OCI-LY1 (cell line): ENCODE measurements at regions not wholly inside any gene's neighbourhood (a gene's known extent, or its start where the extent isn't known, plus 50 kb on each side); places are given as distances from the start of the nearest gene placed in this dataset.

Experiments
- H2AFZ ChIP-seq: fragments of 200-600 bp; sonication (generic), shearing (Covaris generic); 2 replicates; pipeline ENCODE4 v1.6.0; 2014; ENCODE audit warnings: antibody characterized with exemption, mild to moderate bottlenecking, low read length
- H3F3A ChIP-seq: fragments of 200-600 bp; sonication (generic), shearing (Covaris generic); 2 replicates; pipeline ENCODE4 v1.6.0; 2014; ENCODE audit warnings: mild to moderate bottlenecking, antibody characterized with exemption, low read length, moderate library complexity; ENCODE audit not compliant: insufficient read depth
- H3K27ac ChIP-seq: fragments of 200-600 bp; sonication (generic); 2 replicates; pipeline ENCODE4 v1.5.1; 2014; ENCODE audit warnings: low read length, mixed run types, mild to moderate bottlenecking, low read depth; ENCODE audit not compliant: poor library complexity, severe bottlenecking
- H3K27me3 ChIP-seq: fragments of 200-600 bp; sonication (generic); 2 replicates; pipeline ENCODE4 v1.6.0; 2014; ENCODE audit warnings: antibody characterized with exemption, mild to moderate bottlenecking, low read length, moderate library complexity; ENCODE audit not compliant: insufficient read depth
- H3K36me3 ChIP-seq: fragments of 200-600 bp; sonication (generic); 2 replicates; pipeline ENCODE4 v1.6.1; 2014; ENCODE audit warnings: mild to moderate bottlenecking, antibody characterized with exemption, low read length, moderate library complexity, mixed read lengths; ENCODE audit not compliant: insufficient read depth
- H3K4me1 ChIP-seq: fragments of 200-600 bp; sonication (generic); 2 replicates; pipeline ENCODE4 v1.5.1; 2014; ENCODE audit warnings: mild to moderate bottlenecking, low read length, moderate library complexity; ENCODE audit not compliant: insufficient read depth, severe bottlenecking
- H3K4me2 ChIP-seq: fragments of 200-600 bp; sonication (generic), shearing (Covaris generic); 2 replicates; pipeline ENCODE4 v1.6.1; 2014; ENCODE audit warnings: low read length
- H3K4me3 ChIP-seq: fragments of 200-600 bp; sonication (generic); 2 replicates; pipeline ENCODE4 v1.5.1; 2014; ENCODE audit warnings: low read length, low read depth, mild to moderate bottlenecking, mixed read lengths; ENCODE audit not compliant: poor library complexity, severe bottlenecking
- H3K79me2 ChIP-seq: fragments of 200-600 bp; shearing (Covaris generic); 2 replicates; pipeline ENCODE4 v1.6.1; 2016; ENCODE audit warnings: mixed run types, low read length, mixed read lengths; ENCODE audit not compliant: insufficient read depth
- H3K9ac ChIP-seq: fragments of 200-600 bp; sonication (generic), shearing (Covaris generic); 2 replicates; pipeline ENCODE4 v1.6.1; 2014; ENCODE audit warnings: mild to moderate bottlenecking, low read length, mixed read lengths
- H3K9me2 ChIP-seq: fragments of 200-600 bp; sonication (generic), shearing (Covaris generic); 2 replicates; pipeline ENCODE4 v1.6.1; 2014; ENCODE audit warnings: low read depth, mild to moderate bottlenecking, low read length, mixed read lengths
- H3K9me3 ChIP-seq: fragments of 200-600 bp; shearing (Covaris generic); 2 replicates; pipeline ENCODE4 v1.6.1; 2014; ENCODE audit warnings: low read length, mixed read lengths
- H4K20me1 ChIP-seq: fragments of 200-600 bp; sonication (generic), shearing (Covaris generic); 2 replicates; pipeline ENCODE4 v1.6.0; 2016; ENCODE audit warnings: mild to moderate bottlenecking, low read length; ENCODE audit not compliant: insufficient read depth
- EZH2 ChIP-seq: fragments of 200-600 bp; sonication (generic), shearing (Covaris generic); IDR thresholded peaks from 2 replicates; pipeline ENCODE4 v1.8.0; 2017; ENCODE audit warnings: borderline replicate concordance, mixed run types, mild to moderate bottlenecking, antibody characterized with exemption, low read length, moderate library complexity, mixed read lengths
- TF ChIP-seq, protein P1 (sequence below): fragments of 200-600 bp; sonication (generic), shearing (Covaris generic); IDR thresholded peaks from 2 replicates; pipeline ENCODE4 v1.5.1; 2017; ENCODE audit warnings: mild to moderate bottlenecking, antibody characterized with exemption, low read length, moderate library complexity, mixed read lengths

DNA sequence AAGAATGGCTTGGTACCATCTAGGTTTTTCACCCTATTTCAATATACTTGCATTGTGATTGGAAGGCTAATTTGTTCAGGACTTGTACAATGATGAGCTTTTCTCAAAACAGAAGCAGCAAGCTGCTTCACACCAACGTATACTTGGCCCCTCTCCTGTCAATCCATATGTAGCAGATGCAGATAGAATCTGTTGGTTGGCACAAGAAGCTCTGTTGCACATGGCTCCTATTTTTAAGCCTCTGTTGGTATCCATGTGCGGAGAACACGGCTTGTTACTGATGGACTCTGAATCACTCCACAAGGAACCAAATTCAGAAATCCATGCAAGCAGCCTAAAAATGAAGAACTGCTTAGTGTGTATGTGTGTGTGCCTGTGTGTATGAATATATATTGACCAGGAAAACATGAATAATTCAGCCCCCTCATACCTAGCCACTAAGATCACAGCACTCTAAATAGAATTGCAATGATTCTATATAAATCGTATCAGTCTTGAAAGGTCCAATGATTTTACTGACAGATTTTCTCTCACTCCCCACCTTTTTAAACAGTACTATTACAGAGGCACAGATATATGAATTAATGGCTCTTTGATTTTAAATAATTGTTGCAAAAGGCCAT lies 258.4 kb upstream of the DPYD start:
- no peak for TF ChIP-seq EZH2
- TF ChIP-seq, protein P1, sequence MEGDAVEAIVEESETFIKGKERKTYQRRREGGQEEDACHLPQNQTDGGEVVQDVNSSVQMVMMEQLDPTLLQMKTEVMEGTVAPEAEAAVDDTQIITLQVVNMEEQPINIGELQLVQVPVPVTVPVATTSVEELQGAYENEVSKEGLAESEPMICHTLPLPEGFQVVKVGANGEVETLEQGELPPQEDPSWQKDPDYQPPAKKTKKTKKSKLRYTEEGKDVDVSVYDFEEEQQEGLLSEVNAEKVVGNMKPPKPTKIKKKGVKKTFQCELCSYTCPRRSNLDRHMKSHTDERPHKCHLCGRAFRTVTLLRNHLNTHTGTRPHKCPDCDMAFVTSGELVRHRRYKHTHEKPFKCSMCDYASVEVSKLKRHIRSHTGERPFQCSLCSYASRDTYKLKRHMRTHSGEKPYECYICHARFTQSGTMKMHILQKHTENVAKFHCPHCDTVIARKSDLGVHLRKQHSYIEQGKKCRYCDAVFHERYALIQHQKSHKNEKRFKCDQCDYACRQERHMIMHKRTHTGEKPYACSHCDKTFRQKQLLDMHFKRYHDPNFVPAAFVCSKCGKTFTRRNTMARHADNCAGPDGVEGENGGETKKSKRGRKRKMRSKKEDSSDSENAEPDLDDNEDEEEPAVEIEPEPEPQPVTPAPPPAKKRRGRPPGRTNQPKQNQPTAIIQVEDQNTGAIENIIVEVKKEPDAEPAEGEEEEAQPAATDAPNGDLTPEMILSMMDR: no peak
- no peaks in the 10 kb centered on the region for H3K27me3 ChIP-seq
- H3K9me3 ChIP-seq: no peaks in the 10 kb centered on the region

DNA sequence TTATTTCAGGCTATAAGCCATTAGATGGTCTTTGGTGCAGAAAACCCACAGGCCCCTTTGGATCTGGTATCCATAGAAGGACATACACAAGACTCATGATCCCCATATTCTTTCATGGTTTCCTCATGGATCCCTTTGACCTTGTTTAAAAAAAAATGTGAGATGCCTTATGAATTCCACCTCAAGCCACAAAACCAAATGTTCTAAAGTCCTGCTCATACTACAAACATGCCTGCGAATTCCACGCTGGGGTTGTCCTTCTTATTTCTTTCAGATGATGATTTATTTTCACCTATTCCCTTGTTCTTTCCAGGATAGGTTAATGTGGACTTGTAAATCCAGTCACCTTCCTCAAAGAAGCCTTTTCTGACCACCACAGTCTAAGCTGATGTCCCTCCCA lies 256.9 kb upstream of the DPYD start:
- Histone ChIP-seq H3K79me2 (no peaks in the 10 kb centered on the region), H3K4me2 (no peak overlapping the region), H3K36me3 (no peaks in the 10 kb centered on the region), H4K20me1 (no peaks in the 10 kb centered on the region), H3F3A (no peaks in the 10 kb centered on the region), H2AFZ (no peak overlapping the region), H3K9me2 (no peaks in the 10 kb centered on the region), H3K9me3 (no peaks in the 10 kb centered on the region), H3K9ac (no peak overlapping the region), H3K4me1 (no peaks in the 10 kb centered on the region), H3K27ac (no peak overlapping the region), H3K27me3 (no peaks in the 10 kb centered on the region), H3K4me3 (no peak overlapping the region)
- TF ChIP-seq, protein P1: no peak
- TF ChIP-seq EZH2: no peak

More for the DNA sequence above, 258.4 kb upstream of the DPYD start:
- H3K4me2 ChIP-seq: no peak overlapping the region
- H3K79me2 ChIP-seq: no peaks in the 10 kb centered on the region
- no peak overlapping the region for H2AFZ ChIP-seq
- H3K27ac ChIP-seq: no peak overlapping the region
- no peaks in the 10 kb centered on the region for H3F3A ChIP-seq
- no peak overlapping the region for H3K9ac ChIP-seq
- no peak overlapping the region for H3K4me3 ChIP-seq
- no peaks in the 10 kb centered on the region for H3K36me3 ChIP-seq
- no peaks in the 10 kb centered on the region for H3K9me2 ChIP-seq
- H3K4me1 ChIP-seq: no peaks in the 10 kb centered on the region
- no peaks in the 10 kb centered on the region for H4K20me1 ChIP-seq

DNA sequence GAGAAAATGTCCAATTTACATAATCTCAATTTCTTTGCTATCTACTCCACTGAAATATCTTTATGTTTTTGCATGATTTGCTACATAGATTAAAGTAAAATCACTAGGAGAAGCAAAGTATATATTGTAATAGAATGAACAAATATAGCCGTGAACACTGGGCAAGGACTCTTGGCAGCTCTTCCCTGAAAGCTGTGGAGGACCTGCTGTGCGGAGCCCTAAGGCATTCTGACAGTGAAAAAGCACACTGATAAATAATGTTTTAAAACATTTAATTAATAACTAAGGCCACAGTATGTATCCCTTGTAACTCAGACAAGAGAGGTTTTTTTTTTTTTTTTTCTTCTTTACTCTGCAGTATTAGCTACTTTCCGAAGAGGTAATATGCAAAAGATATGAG lies 256.1 kb upstream of the DPYD start:
- no peaks in the 10 kb centered on the region for H3K4me1 ChIP-seq
- H3K4me2 ChIP-seq: no peak overlapping the region
- no peak overlapping the region for H2AFZ ChIP-seq
- no peak overlapping the region for H3K27ac ChIP-seq
- TF ChIP-seq EZH2: no peak
- TF ChIP-seq, protein P1: no peak
- H4K20me1 ChIP-seq: no peaks in the 10 kb centered on the region
- H3K27me3 ChIP-seq: no peaks in the 10 kb centered on the region
- no peaks in the 10 kb centered on the region for H3K9me3 ChIP-seq
- no peaks in the 10 kb centered on the region for H3K9me2 ChIP-seq
- no peaks in the 10 kb centered on the region for H3K36me3 ChIP-seq
- no peak overlapping the region for H3K9ac ChIP-seq
- H3F3A ChIP-seq: no peaks in the 10 kb centered on the region
- no peak overlapping the region for H3K4me3 ChIP-seq
- H3K79me2 ChIP-seq: no peaks in the 10 kb centered on the region
